ENCODE measurements at regions not wholly inside any gene's neighbourhood (a gene's known extent, or its start where the extent isn't known, plus 50 kb on each side); places are given as distances from the start of the nearest gene placed in this dataset.

- H4K20me1 ChIP-seq (ENCODE audit: insufficient read depth): no peaks in the 10 kb centered on the region
- H3K4me1 ChIP-seq (ENCODE audit: control insufficient read depth in 1 of 2, insufficient read depth in 2 of 2, low read length in 2 of 2): no peaks in the 10 kb centered on the region
- no peak overlapping the region for H3K4me3 ChIP-seq (replicated peaks in 1 of 2; ENCODE audit: low read depth in 1 of 2, low read length in 2 of 2)
- H3K4me2 ChIP-seq (ENCODE audit: low read length): no peak overlapping the region
- TF ChIP-seq ELF1 (IDR thresholded peaks at IDR 0.05; ENCODE audit: borderline replicate concordance, low read depth) (no peak), YY1 (IDR thresholded peaks at IDR 0.05; ENCODE audit: extremely low read depth, insufficient replicate concordance, low read depth, low read length) (no peak), EGR1 (IDR thresholded peaks at IDR 0.05; ENCODE audit: low read depth) (no peak), CBX3 (IDR thresholded peaks at IDR 0.05; ENCODE audit: low read depth) (no peak), RAD21 (IDR thresholded peaks at IDR 0.05; ENCODE audit: low read depth) (no peak), CEBPB (IDR thresholded peaks at IDR 0.05; ENCODE audit: low read depth) (no peak), TCF7L2 (IDR thresholded peaks at IDR 0.05; ENCODE audit: borderline replicate concordance, extremely low read depth, insufficient read depth, insufficient read length) (no peak), POLR2A (IDR thresholded peaks at IDR 0.05; ENCODE audit: borderline replicate concordance, extremely low read depth, insufficient read depth, insufficient read length) (no peak), SP1 (IDR thresholded peaks at IDR 0.05; ENCODE audit: low read depth) (no peak), ZNF274 (IDR thresholded peaks at IDR 0.05; ENCODE audit: low read depth, low read length) (no peak), SIN3A (IDR thresholded peaks at IDR 0.05; ENCODE audit: low read depth) (no peak), POLR2AphosphoS5 (IDR thresholded peaks at IDR 0.05; ENCODE audit: low read depth, low read length) (no peak), ZFX (IDR thresholded peaks at IDR 0.05) (no peak), EZH2phosphoT487 (IDR thresholded peaks at IDR 0.05; ENCODE audit: borderline replicate concordance) (no peak), CTCF (IDR thresholded peaks at IDR 0.05 in 2 of 3, conservative IDR thresholded peaks at IDR 0.05 in 1 of 3; ENCODE audit: borderline replicate concordance in 1 of 3, insufficient read depth in 1 of 3, low read depth in 2 of 3, low read length in 2 of 3) (no peak)
- TF ChIP-seq, protein P1, sequence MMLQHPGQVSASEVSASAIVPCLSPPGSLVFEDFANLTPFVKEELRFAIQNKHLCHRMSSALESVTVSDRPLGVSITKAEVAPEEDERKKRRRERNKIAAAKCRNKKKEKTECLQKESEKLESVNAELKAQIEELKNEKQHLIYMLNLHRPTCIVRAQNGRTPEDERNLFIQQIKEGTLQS (IDR thresholded peaks at IDR 0.05): no peak
- TF ChIP-seq, protein P2, sequence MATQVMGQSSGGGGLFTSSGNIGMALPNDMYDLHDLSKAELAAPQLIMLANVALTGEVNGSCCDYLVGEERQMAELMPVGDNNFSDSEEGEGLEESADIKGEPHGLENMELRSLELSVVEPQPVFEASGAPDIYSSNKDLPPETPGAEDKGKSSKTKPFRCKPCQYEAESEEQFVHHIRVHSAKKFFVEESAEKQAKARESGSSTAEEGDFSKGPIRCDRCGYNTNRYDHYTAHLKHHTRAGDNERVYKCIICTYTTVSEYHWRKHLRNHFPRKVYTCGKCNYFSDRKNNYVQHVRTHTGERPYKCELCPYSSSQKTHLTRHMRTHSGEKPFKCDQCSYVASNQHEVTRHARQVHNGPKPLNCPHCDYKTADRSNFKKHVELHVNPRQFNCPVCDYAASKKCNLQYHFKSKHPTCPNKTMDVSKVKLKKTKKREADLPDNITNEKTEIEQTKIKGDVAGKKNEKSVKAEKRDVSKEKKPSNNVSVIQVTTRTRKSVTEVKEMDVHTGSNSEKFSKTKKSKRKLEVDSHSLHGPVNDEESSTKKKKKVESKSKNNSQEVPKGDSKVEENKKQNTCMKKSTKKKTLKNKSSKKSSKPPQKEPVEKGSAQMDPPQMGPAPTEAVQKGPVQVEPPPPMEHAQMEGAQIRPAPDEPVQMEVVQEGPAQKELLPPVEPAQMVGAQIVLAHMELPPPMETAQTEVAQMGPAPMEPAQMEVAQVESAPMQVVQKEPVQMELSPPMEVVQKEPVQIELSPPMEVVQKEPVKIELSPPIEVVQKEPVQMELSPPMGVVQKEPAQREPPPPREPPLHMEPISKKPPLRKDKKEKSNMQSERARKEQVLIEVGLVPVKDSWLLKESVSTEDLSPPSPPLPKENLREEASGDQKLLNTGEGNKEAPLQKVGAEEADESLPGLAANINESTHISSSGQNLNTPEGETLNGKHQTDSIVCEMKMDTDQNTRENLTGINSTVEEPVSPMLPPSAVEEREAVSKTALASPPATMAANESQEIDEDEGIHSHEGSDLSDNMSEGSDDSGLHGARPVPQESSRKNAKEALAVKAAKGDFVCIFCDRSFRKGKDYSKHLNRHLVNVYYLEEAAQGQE (IDR thresholded peaks at IDR 0.05; ENCODE audit: low read depth): no peak
- TF ChIP-seq, protein P3, sequence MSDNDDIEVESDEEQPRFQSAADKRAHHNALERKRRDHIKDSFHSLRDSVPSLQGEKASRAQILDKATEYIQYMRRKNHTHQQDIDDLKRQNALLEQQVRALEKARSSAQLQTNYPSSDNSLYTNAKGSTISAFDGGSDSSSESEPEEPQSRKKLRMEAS (IDR thresholded peaks at IDR 0.05): no peak
- TF ChIP-seq, protein P4, sequence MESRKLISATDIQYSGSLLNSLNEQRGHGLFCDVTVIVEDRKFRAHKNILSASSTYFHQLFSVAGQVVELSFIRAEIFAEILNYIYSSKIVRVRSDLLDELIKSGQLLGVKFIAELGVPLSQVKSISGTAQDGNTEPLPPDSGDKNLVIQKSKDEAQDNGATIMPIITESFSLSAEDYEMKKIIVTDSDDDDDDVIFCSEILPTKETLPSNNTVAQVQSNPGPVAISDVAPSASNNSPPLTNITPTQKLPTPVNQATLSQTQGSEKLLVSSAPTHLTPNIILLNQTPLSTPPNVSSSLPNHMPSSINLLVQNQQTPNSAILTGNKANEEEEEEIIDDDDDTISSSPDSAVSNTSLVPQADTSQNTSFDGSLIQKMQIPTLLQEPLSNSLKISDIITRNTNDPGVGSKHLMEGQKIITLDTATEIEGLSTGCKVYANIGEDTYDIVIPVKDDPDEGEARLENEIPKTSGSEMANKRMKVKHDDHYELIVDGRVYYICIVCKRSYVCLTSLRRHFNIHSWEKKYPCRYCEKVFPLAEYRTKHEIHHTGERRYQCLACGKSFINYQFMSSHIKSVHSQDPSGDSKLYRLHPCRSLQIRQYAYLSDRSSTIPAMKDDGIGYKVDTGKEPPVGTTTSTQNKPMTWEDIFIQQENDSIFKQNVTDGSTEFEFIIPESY (IDR thresholded peaks at IDR 0.05; ENCODE audit: extremely low read depth, insufficient replicate concordance, low read length): no peak
- ATAC-seq (no peak), DNase-seq (ENCODE audit: low read depth, low spot score) (no peak)
- no peak overlapping the region for H2AFZ ChIP-seq (ENCODE audit: low read depth, low read length, poor library complexity, severe bottlenecking)
- no peak overlapping the region for H3K27ac ChIP-seq (ENCODE audit: low read depth, low read length)
- intact Hi-C loops (cut with micrococcal nuclease): no loop called here
- ChIA-PET RAD21 (ENCODE audit: low non-redundant PET in 1 of 2, low total read pairs in 2 of 2, uncharacterized antibody in 2 of 2, unreplicated experiment in 2 of 2) (no interaction called here), CTCF (interaction anchor here (0.6 kb wide), 1 partner anchor 435 kb away, joined by 4 read pairs; no protein-coding TSS in a partner anchor), POLR2A (no interaction called here)
- 0 out of 4 replicates have a peak, but pooled peaks cover 0 to 8% of the 10 kb centered on the region in 2 experiments for H3K9me3 ChIP-seq (ENCODE audit: control insufficient read depth in 1 of 2, insufficient read depth in 1 of 2, low read depth in 1 of 2, low read length in 2 of 2)
- H3K9ac ChIP-seq (ENCODE audit: low read length): no peak overlapping the region
- BruUV-seq (replicated peaks): no TSS peak
- no peaks in the 10 kb centered on the region for H3K79me2 ChIP-seq (ENCODE audit: insufficient read depth, low read length)
- no peaks in the 10 kb centered on the region for H3K9me2 ChIP-seq (ENCODE audit: insufficient read depth)
- H3K27me3 ChIP-seq (ENCODE audit: insufficient read depth, low read length): 0 out of 2 replicates have a peak, but pooled peaks cover 9% of the 10 kb centered on the region
- H3K36me3 ChIP-seq (ENCODE audit: control insufficient read depth in 1 of 2, insufficient read depth in 2 of 2, low read length in 2 of 2): no peaks in the 10 kb centered on the region
These were observed 118.9 kb downstream of the OTUD1 start for GRCh38 chr10:23557777-23558176.
